ENCODE measurements at regions not wholly inside any gene's neighbourhood (a gene's known extent, or its start where the extent isn't known, plus 50 kb on each side); places are given as distances from the start of the nearest gene placed in this dataset.

DNA sequence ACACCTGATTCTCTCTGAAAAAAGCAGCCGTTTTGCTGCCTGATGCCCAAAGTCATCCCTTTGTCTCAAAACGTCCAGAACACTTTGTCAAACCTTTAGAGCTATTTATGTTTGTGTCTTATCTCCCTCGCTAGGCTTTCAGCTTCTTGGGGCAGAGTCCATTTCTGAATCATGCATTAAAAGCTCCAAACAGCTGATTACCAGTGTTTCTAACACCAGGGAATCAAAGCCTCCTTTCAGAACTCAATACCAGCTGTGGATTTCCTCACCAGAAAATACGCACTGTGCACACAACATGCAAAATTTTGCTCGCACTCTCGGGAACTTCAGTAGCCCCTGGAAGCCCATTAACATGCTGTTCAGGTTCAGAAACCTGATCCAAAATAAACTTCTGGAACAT is 333.3 kb downstream of the HACE1 start (continued):
- TF ChIP-seq, protein P1, sequence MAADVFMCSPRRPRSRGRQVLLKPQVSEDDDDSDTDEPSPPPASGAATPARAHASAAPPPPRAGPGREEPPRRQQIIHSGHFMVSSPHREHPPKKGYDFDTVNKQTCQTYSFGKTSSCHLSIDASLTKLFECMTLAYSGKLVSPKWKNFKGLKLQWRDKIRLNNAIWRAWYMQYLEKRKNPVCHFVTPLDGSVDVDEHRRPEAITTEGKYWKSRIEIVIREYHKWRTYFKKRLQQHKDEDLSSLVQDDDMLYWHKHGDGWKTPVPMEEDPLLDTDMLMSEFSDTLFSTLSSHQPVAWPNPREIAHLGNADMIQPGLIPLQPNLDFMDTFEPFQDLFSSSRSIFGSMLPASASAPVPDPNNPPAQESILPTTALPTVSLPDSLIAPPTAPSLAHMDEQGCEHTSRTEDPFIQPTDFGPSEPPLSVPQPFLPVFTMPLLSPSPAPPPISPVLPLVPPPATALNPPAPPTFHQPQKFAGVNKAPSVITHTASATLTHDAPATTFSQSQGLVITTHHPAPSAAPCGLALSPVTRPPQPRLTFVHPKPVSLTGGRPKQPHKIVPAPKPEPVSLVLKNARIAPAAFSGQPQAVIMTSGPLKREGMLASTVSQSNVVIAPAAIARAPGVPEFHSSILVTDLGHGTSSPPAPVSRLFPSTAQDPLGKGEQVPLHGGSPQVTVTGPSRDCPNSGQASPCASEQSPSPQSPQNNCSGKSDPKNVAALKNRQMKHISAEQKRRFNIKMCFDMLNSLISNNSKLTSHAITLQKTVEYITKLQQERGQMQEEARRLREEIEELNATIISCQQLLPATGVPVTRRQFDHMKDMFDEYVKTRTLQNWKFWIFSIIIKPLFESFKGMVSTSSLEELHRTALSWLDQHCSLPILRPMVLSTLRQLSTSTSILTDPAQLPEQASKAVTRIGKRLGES (CRISPR knock-in tag; IDR thresholded peaks at IDR 0.05; ENCODE audit: borderline replicate concordance): no peak
- TF ChIP-seq PRPF4 (IDR thresholded peaks at IDR 0.05; ENCODE audit: low read depth, low read length, poor library complexity, severe bottlenecking) (no peak), ZBTB21 (CRISPR knock-in tag; IDR thresholded peaks at IDR 0.05) (no peak), RFXANK (CRISPR knock-in tag; IDR thresholded peaks at IDR 0.05) (no peak), HNRNPLL (IDR thresholded peaks at IDR 0.05; ENCODE audit: low read depth, low read length, poor library complexity, severe bottlenecking) (no peak), ZNF543 (CRISPR knock-in tag; IDR thresholded peaks at IDR 0.05) (no peak), NFKBIZ (CRISPR knock-in tag; IDR thresholded peaks at IDR 0.05) (no peak), CEBPB (IDR thresholded peaks at IDR 0.05; ENCODE audit: borderline replicate concordance, low read depth, low read length) (no peak)
- TF ChIP-seq, protein P2, sequence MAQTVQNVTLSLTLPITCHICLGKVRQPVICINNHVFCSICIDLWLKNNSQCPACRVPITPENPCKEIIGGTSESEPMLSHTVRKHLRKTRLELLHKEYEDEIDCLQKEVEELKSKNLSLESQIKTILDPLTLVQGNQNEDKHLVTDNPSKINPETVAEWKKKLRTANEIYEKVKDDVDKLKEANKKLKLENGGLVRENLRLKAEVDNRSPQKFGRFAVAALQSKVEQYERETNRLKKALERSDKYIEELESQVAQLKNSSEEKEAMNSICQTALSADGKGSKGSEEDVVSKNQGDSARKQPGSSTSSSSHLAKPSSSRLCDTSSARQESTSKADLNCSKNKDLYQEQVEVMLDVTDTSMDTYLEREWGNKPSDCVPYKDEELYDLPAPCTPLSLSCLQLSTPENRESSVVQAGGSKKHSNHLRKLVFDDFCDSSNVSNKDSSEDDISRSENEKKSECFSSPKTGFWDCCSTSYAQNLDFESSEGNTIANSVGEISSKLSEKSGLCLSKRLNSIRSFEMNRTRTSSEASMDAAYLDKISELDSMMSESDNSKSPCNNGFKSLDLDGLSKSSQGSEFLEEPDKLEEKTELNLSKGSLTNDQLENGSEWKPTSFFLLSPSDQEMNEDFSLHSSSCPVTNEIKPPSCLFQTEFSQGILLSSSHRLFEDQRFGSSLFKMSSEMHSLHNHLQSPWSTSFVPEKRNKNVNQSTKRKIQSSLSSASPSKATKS (CRISPR knock-in tag; IDR thresholded peaks at IDR 0.05): no peak
- TF ChIP-seq, protein P3, sequence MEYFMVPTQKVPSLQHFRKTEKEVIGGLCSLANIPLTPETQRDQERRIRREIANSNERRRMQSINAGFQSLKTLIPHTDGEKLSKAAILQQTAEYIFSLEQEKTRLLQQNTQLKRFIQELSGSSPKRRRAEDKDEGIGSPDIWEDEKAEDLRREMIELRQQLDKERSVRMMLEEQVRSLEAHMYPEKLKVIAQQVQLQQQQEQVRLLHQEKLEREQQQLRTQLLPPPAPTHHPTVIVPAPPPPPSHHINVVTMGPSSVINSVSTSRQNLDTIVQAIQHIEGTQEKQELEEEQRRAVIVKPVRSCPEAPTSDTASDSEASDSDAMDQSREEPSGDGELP (IDR thresholded peaks at IDR 0.05; ENCODE audit: borderline replicate concordance, low read depth): peak; percentile 83
- TF ChIP-seq, protein P4, sequence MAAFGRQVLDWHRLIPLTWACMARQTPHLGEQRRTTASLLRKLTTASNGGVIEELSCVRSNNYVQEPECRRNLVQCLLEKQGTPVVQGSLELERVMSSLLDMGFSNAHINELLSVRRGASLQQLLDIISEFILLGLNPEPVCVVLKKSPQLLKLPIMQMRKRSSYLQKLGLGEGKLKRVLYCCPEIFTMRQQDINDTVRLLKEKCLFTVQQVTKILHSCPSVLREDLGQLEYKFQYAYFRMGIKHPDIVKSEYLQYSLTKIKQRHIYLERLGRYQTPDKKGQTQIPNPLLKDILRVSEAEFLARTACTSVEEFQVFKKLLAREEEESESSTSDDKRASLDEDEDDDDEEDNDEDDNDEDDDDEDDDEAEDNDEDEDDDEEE (CRISPR knock-in tag; IDR thresholded peaks at IDR 0.05): no peak

All from HepG2 (cell line).